HCT116 (cell line): ENCODE measurements at regions not wholly inside any gene's neighbourhood (a gene's known extent, or its start where the extent isn't known, plus 50 kb on each side); places are given as distances from the start of the nearest gene placed in this dataset.

Source experiments
- ATAC-seq: fragments of 200-7000 bp; cut with Tn5 transposase; 2 replicates; pipeline ENCODE4 v1.9.1; 2020; ENCODE audit warnings: mild to moderate bottlenecking, moderate library complexity
- BruUV-seq: library from RNA; stranded (reverse); fragments of 400-500 nt; replicated peaks from 2 replicates; lab custom pipeline; 2021; lab: Mats Ljungman, UMichigan
- CTCF ChIA-PET: fragments of 300-600 bp; sonication (Branson Sonifier 250); formaldehyde crosslinking; loops from one replicate; lab custom pipeline; 2021; ENCODE audit warnings: antibody characterized with exemption; lab: Charles Lee
- POLR2A ChIA-PET: fragments of 300-600, 350-600 bp; sonication (Branson Sonifier 250); formaldehyde crosslinking; loops from one replicate; lab custom pipeline; 2021; ENCODE audit warnings: antibody characterized with exemption; lab: Charles Lee
- RAD21 ChIA-PET, 2 experiments: fragments of 300-600 bp; sonication (Branson Sonifier 250); formaldehyde crosslinking; loops; one replicate each; lab custom pipeline; 2023; ENCODE audit warnings: low total read pairs in 2 of 2; ENCODE audit not compliant: uncharacterized antibody in 2 of 2, unreplicated experiment in 2 of 2, low non-redundant PET in 1 of 2; lab: Charles Lee
- DNase-seq: peaks from one replicate; pipeline ENCODE4 v3.0.0-alpha.2; 2010; ENCODE audit warnings: low read depth, low spot score
- H2AFZ ChIP-seq: fragments of 200-600 bp; shearing (Covaris generic), sonication (generic); 2 replicates; pipeline ENCODE4 v1.6.1; 2017; ENCODE audit warnings: low read depth, mixed run types, mixed read lengths, antibody characterized with exemption, low read length; ENCODE audit not compliant: poor library complexity, severe bottlenecking
- H3K27ac ChIP-seq: 2 replicates; pipeline ENCODE4 v1.5.1; 2012; ENCODE audit warnings: low read depth, low read length
- H3K27me3 ChIP-seq: fragments of 200-600 bp; sonication (generic); 2 replicates; pipeline ENCODE4 v1.6.1; 2016; ENCODE audit warnings: mixed run types, low read length, mixed read lengths; ENCODE audit not compliant: insufficient read depth
- H3K36me3 ChIP-seq, 2 experiments: fragments of 200-500 bp in 1 of 2; fragments of 200-600 bp in 1 of 2; sonication (Bioruptor generic) in 1 of 2; sonication (generic) in 1 of 2; 2 replicates each; pipeline versions ENCODE4 v1.5.1 to v1.6.1; 2014 to 2016; ENCODE audit warnings: low read length in 2 of 2, inconsistent platforms in 1 of 2, mixed read lengths in 1 of 2, mixed run types in 1 of 2; ENCODE audit not compliant: insufficient read depth in 2 of 2, control insufficient read depth in 1 of 2
- H3K4me1 ChIP-seq, 2 experiments: fragments of 200-600 bp in 1 of 2; sonication (generic) in 1 of 2; 2 replicates each; pipeline versions ENCODE4 v1.5.1 to v1.6.1; 2012 to 2017; ENCODE audit warnings: low read length in 2 of 2, inconsistent platforms in 1 of 2, mild to moderate bottlenecking in 1 of 2, mixed read lengths in 1 of 2, mixed run types in 1 of 2, moderate library complexity in 1 of 2; ENCODE audit not compliant: insufficient read depth in 2 of 2, control insufficient read depth in 1 of 2
- H3K4me2 ChIP-seq: fragments of 200-600 bp; sonication (generic); 2 replicates; pipeline ENCODE4 v1.6.1; 2017; ENCODE audit warnings: mixed run types, low read length, mixed read lengths
- H3K4me3 ChIP-seq, 2 experiments: fragments of 200-600 bp in 1 of 2; sonication (generic) in 1 of 2; replicated peaks in 1 of 2; 2 replicates each; pipeline ENCODE4 v1.5.1; 2011 to 2016; ENCODE audit warnings: low read length in 2 of 2, control low read depth in 1 of 2, low read depth in 1 of 2, mild to moderate bottlenecking in 1 of 2, mixed read lengths in 1 of 2, mixed run types in 1 of 2
- H3K79me2 ChIP-seq: fragments of 200-600 bp; sonication (generic); 2 replicates; pipeline ENCODE4 v1.6.1; 2017; ENCODE audit warnings: mild to moderate bottlenecking, mixed run types, low read length, moderate library complexity, mixed read lengths; ENCODE audit not compliant: insufficient read depth
- H3K9ac ChIP-seq: fragments of 200-600 bp; sonication (generic); 2 replicates; pipeline ENCODE4 v1.6.1; 2016; ENCODE audit warnings: low read length, mixed read lengths
- H3K9me2 ChIP-seq: fragments of 200-600 bp; sonication (generic), shearing (Covaris generic); 2 replicates; pipeline ENCODE4 v1.6.1; 2017; ENCODE audit warnings: mixed run types, mild to moderate bottlenecking, moderate library complexity; ENCODE audit not compliant: insufficient read depth
- H3K9me3 ChIP-seq, 2 experiments: fragments of 200-500 bp in 1 of 2; fragments of 200-600 bp in 1 of 2; sonication (Bioruptor generic) in 1 of 2; sonication (generic) in 1 of 2; 2 replicates each; pipeline ENCODE4 v1.6.1; 2014 to 2017; ENCODE audit warnings: low read length in 2 of 2, mixed read lengths in 2 of 2, inconsistent platforms in 1 of 2, low read depth in 1 of 2, mild to moderate bottlenecking in 1 of 2, mixed run types in 1 of 2, moderate library complexity in 1 of 2; ENCODE audit not compliant: control insufficient read depth in 1 of 2, insufficient read depth in 1 of 2
- H4K20me1 ChIP-seq: fragments of 200-600 bp; sonication (generic), shearing (Covaris generic); 2 replicates; pipeline ENCODE4 v1.6.1; 2017; ENCODE audit warnings: mixed run types, mild to moderate bottlenecking, moderate library complexity; ENCODE audit not compliant: insufficient read depth
- CBX3 ChIP-seq: IDR thresholded peaks from 2 replicates; pipeline ENCODE4 v1.6.1; 2012; ENCODE audit warnings: low read depth
- CEBPB ChIP-seq: IDR thresholded peaks from 2 replicates; pipeline ENCODE4 v1.6.1; 2012; ENCODE audit warnings: low read depth
- ELF1 ChIP-seq: IDR thresholded peaks from 2 replicates; pipeline ENCODE4 v1.6.1; 2012; ENCODE audit warnings: low read depth, borderline replicate concordance
- EZH2 ChIP-seq: fragments of 200-600 bp; sonication (generic); IDR thresholded peaks from 2 replicates; pipeline ENCODE4 v1.6.1; 2017; ENCODE audit warnings: antibody characterized with exemption, mixed run types
- EZH2phosphoT487 ChIP-seq: fragments of 200-600 bp; IDR thresholded peaks from 2 replicates; pipeline ENCODE4 v1.6.1; 2018; ENCODE audit warnings: antibody characterized with exemption, borderline replicate concordance
- FOSL1 ChIP-seq: IDR thresholded peaks from 2 replicates; pipeline ENCODE4 v1.6.1; 2012; ENCODE audit warnings: low read depth
- JUND ChIP-seq: IDR thresholded peaks from 2 replicates; pipeline ENCODE4 v1.6.1; 2012
- POLR2A ChIP-seq: IDR thresholded peaks from 2 replicates; pipeline ENCODE4 v1.7.0; 2011; ENCODE audit warnings: borderline replicate concordance; ENCODE audit not compliant: insufficient read depth, insufficient read length; ENCODE audit errors: extremely low read depth
- POLR2AphosphoS5 ChIP-seq: IDR thresholded peaks from 2 replicates; pipeline ENCODE4 v1.6.1; 2011; ENCODE audit warnings: mild to moderate bottlenecking, low read depth, low read length, moderate library complexity
- RAD21 ChIP-seq: IDR thresholded peaks from 2 replicates; pipeline ENCODE4 v1.6.1; 2012; ENCODE audit warnings: low read depth, mild to moderate bottlenecking
- SIN3A ChIP-seq: IDR thresholded peaks from 2 replicates; pipeline ENCODE4 v1.6.1; 2012; ENCODE audit warnings: low read depth
- SP1 ChIP-seq: IDR thresholded peaks from 2 replicates; pipeline ENCODE4 v1.6.1; 2012; ENCODE audit warnings: low read depth
- TCF7L2 ChIP-seq: IDR thresholded peaks from 2 replicates; pipeline ENCODE4 v1.7.0; 2011; ENCODE audit warnings: borderline replicate concordance, inconsistent platforms; ENCODE audit not compliant: insufficient read depth, insufficient read length; ENCODE audit errors: extremely low read depth
- YY1 ChIP-seq: IDR thresholded peaks from 2 replicates; pipeline ENCODE4 v1.6.1; 2011; ENCODE audit warnings: low read length, low read depth, moderate library complexity, mild to moderate bottlenecking; ENCODE audit not compliant: insufficient replicate concordance; ENCODE audit errors: extremely low read depth
- ZFX ChIP-seq: fragments of 450-650 bp; IDR thresholded peaks from 2 replicates; pipeline ENCODE4 v1.6.1; 2017
- ZNF274 ChIP-seq: fragments of 200-500 bp; sonication (Bioruptor generic); IDR thresholded peaks from 2 replicates; pipeline ENCODE4 v1.6.1; 2014; ENCODE audit warnings: mild to moderate bottlenecking, low read depth, low read length, inconsistent platforms
- intact Hi-C: fragments of 100-400 bp; cut with micrococcal nuclease; formaldehyde crosslinking; loops from 2 replicates; pipeline ENCODE4 v1.10.0; 2022
- TF ChIP-seq, protein P1 (sequence below): IDR thresholded peaks from 2 replicates; pipeline ENCODE4 v1.6.1; 2011; ENCODE audit warnings: mild to moderate bottlenecking, low read length, moderate library complexity; ENCODE audit not compliant: insufficient replicate concordance; ENCODE audit errors: extremely low read depth
- TF ChIP-seq, protein P2 (sequence below): IDR thresholded peaks from 2 replicates; pipeline ENCODE4 v1.6.1; 2012
- TF ChIP-seq, protein P3 (sequence below): IDR thresholded peaks from 2 replicates; pipeline ENCODE4 v1.6.1; 2012

DNA sequence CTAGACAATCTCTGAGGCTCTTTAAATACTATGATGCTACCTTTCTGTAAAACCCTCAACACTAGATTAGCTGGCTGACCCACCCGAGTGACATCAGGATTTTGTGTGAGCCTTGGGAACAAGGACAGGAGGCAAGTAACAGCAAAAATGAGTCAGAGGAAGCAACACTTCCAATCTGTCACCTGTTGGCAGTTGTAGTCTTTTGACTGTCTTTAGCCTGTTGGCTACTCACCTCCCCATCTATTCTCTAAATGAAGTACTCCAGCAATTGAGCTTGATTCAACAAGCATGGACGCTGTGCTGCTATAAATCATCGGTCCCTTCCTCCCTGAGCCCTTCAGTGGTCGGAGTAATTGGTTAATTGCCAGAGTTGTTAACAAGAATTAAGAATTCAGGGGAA is 898.7 kb downstream of the BCL11A start:
- Histone ChIP-seq H3K9me2 (no peaks in the 10 kb centered on the region), H3K27me3 (no peaks in the 10 kb centered on the region), H3K79me2 (no peaks in the 10 kb centered on the region), H3K36me3 (no peaks in the 10 kb centered on the region), H4K20me1 (no peaks in the 10 kb centered on the region), H3K9ac (no peak overlapping the region), H3K4me3 (no peak overlapping the region), H3K4me1 (no peaks in the 10 kb centered on the region), H3K9me3 (peaks cover 0 to 3% of the 10 kb centered on the region in 2 experiments; a peak in 2 of 4 replicates)
- BruUV-seq = no TSS peak
- DNase-seq = no peak
- ChIA-PET CTCF (no interaction called here), POLR2A (no interaction called here), RAD21 (no interaction called here)
- TF ChIP-seq POLR2A = no peak
- TF ChIP-seq CBX3 = no peak
- no peak for TF ChIP-seq YY1
- TF ChIP-seq RAD21 = no peak
- no peak for TF ChIP-seq ZNF274
- TF ChIP-seq TCF7L2 = no peak
- TF ChIP-seq EZH2 = no peak
- no peak for TF ChIP-seq JUND
- no peak for TF ChIP-seq SIN3A
- no peak for TF ChIP-seq ELF1
- TF ChIP-seq, protein P1, sequence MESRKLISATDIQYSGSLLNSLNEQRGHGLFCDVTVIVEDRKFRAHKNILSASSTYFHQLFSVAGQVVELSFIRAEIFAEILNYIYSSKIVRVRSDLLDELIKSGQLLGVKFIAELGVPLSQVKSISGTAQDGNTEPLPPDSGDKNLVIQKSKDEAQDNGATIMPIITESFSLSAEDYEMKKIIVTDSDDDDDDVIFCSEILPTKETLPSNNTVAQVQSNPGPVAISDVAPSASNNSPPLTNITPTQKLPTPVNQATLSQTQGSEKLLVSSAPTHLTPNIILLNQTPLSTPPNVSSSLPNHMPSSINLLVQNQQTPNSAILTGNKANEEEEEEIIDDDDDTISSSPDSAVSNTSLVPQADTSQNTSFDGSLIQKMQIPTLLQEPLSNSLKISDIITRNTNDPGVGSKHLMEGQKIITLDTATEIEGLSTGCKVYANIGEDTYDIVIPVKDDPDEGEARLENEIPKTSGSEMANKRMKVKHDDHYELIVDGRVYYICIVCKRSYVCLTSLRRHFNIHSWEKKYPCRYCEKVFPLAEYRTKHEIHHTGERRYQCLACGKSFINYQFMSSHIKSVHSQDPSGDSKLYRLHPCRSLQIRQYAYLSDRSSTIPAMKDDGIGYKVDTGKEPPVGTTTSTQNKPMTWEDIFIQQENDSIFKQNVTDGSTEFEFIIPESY = no peak
- no peak for TF ChIP-seq SP1
- no peak for TF ChIP-seq EZH2phosphoT487
- TF ChIP-seq POLR2AphosphoS5 = no peak
- TF ChIP-seq, protein P2, sequence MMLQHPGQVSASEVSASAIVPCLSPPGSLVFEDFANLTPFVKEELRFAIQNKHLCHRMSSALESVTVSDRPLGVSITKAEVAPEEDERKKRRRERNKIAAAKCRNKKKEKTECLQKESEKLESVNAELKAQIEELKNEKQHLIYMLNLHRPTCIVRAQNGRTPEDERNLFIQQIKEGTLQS = no peak
- no peak for TF ChIP-seq CEBPB
- no peak for TF ChIP-seq ZFX
- no peak for TF ChIP-seq FOSL1
- TF ChIP-seq, protein P3, sequence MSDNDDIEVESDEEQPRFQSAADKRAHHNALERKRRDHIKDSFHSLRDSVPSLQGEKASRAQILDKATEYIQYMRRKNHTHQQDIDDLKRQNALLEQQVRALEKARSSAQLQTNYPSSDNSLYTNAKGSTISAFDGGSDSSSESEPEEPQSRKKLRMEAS = no peak
- TF ChIP-seq, all 23 proteins: peak for 0
- no peak for ATAC-seq
- no peak overlapping the region for H2AFZ ChIP-seq
- no peak overlapping the region for H3K4me2 ChIP-seq
- intact Hi-C loops = no loop called here
- H3K27ac ChIP-seq = no peak overlapping the region
